GM21825 (cell line): ENCODE measurements at regions not wholly inside any gene's neighbourhood (a gene's known extent, or its start where the extent isn't known, plus 50 kb on each side); places are given as distances from the start of the nearest gene placed in this dataset.
"Not testable (repeated sequence)": the region's sequence is repeated elsewhere in the genome, so short reads cannot be mapped to it uniquely, and the experiment has no call there.

Source experiments
- ATAC-seq: cut with Tn5 transposase; IDR thresholded peaks from one replicate; pipeline ENCODE4 v1.9.1; 2021; ENCODE audit warnings: mild to moderate bottlenecking, moderate library complexity; ENCODE audit not compliant: unreplicated experiment

DNA sequence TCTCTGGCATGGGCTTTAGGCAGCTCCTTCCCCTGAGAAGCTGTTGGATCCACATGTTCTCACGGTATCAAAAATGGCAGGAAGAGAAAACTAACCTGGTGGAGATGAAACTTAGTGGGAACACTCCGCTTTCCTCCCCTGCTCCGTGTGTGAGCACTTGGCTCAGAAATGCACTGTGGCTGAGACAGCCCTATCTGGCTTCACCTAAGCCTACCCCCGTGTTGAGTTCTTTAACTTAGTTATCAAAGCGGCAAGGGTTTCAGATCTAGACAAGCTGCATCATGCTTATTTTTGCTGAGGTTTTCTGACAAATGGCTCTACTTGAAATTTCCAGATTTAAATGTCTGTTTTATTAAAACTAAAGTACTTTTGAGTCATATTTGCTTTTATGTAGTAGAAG lies 221.6 kb upstream of the PLGLB2 start:
- ATAC-seq, result not testable (repeated sequence)

GRCh38 chr2:87531968-87532715 lies 215.7 kb upstream of the PLGLB2 start:
- ATAC-seq, result not testable (repeated sequence)

DNA sequence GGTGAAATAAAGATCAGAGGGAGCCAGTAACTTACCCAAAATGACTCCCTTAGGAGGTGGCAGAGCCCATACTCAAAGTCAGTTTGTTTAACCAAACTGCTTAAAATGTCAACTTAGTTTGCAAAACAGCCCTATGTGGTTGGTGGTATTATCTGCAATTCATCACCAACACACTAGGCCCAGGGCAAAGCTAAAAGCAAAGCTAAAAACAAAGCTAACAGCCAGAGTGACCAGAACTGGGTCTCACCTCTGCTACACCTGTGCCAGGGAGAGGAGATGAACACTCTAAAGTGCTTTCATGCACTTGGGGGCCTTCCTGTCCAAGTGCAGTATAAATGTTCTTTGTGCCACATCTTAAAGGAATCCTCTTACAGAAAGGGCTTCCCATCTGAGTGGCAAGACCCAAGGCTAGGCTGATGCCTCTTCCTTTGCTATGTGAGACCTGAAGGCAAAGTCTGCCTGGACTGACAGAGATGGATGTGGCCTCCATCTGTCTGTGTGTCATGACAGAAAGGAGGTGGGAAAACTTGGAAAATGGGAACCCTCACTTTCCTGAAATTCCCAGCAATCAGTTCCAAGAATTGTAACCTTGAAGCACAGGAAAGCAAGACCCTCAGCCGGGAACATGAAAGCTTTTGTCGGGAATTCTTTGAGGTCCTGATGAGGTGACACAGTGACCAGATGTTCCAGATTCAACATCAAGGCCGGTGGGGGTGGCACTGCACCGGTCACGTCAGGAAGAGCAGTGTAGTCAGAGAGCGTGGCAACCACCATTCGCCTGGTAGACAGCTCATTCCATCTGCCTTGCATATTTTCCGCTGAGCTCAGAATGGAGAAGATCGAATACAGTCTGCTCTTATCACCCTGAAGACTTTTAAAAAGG lies 214.3 kb upstream of the PLGLB2 start:
- not testable (repeated sequence) for ATAC-seq

- not testable (repeated sequence) for ATAC-seq
Measured at GRCh38 chr2:87534273-87534889, 213.5 kb upstream of the PLGLB2 start.

- not testable (repeated sequence) for ATAC-seq
Measured at GRCh38 chr2:87536427-87536826, 211.5 kb upstream of the PLGLB2 start.

DNA sequence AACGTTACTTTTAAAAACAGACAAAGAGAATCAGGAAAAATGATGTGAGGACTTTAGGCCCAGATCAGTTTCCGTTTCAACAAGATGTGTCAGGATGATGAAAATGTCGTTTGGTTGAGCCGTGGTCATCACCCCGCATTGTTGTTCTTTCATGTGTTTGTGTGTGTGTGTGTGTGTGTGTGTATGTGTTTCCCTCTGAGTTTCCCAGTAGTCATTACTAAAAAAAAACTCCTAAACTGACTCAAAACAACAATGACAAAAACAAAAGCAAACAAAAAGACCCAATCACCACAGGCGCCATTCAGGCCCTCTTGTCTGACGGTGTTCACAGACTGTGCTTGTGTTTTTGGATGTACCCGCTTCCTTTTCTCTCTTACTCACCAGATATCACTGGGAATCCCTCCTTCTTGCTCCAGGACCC lies 210.6 kb upstream of the PLGLB2 start:
- not testable (repeated sequence) for ATAC-seq

- not testable (repeated sequence) for ATAC-seq
Measured at GRCh38 chr2:87538268-87538667, 209.6 kb upstream of the PLGLB2 start.

- ATAC-seq, result not testable (repeated sequence)
Measured at GRCh38 chr2:87539151-87539943, 208.5 kb upstream of the PLGLB2 start.

- ATAC-seq, result not testable (repeated sequence)
Measured at GRCh38 chr2:87540242-87540641, 207.6 kb upstream of the PLGLB2 start.

DNA sequence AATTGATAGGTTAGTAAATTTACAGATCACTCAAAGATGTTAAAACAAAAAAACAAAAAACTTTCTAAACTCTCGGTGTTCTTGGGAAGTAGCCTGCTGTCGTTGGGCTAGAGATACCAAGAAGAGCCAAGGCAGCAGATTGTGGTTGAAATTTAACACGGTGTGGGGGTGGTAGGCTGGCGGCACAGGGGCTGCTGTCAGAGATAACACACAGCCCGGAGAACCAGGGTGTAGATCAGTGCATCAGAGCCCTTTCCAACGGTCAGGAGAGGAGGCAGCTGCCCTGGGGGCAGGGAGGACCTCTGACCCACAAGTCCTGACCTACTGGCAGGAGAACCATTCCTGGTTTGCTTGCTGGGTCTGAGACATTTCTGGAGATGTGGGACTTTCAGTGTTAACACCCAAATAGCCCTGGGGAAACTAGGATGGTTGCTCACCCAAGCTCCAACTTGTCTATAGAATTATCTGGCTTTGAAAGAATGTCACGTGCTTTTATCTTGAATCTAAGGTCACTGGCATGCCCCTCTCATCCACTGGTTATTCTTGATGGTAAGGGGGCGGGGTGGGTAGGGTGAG lies 205.2 kb upstream of the PLGLB2 start:
- not testable (repeated sequence) for ATAC-seq

DNA sequence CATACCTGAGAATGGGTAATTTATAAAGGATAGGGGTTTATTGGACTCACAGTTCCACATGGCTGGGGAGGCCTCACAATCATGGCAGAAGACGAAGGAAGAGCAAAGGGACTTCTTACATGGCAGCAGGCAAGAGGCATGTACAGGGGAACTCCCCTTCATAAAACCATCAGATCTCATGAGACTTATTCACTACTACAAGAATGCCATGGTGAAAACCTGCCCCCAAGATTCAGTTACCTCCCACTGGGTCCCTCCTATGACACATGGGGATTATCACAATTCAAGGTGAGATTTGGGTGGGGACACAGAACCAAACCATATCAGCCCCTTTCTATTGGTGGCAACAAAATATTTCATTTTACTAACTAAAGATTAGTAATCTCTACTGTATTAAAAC lies 204.1 kb upstream of the PLGLB2 start:
- not testable (repeated sequence) for ATAC-seq

DNA sequence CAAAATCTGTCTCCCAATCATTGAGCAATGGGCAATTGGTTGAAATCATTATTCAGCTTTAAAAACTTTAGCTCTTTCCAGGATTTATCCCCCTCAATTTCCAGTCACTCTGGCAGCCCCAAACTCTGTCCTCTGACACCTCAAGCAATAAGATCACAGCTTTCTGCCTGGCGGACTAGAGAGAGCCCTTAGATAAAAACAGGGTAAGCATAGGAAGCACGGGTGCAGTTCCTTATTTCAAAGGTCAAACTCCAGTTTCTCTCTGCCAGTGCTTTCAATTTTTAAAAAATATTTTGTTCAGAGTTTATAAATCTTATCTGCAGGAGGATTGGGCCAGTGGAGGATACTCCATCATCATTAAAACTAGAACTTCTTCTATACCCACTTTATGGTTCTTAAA lies 200.8 kb upstream of the PLGLB2 start:
- not testable (repeated sequence) for ATAC-seq

GRCh38 chr2:87547966-87548365 lies 199.9 kb upstream of the PLGLB2 start:
- ATAC-seq, result not testable (repeated sequence)

GRCh38 chr2:87548681-87549536 lies 199.0 kb upstream of the PLGLB2 start:
- ATAC-seq, result not testable (repeated sequence)

GRCh38 chr2:87549561-87550202 lies 198.2 kb upstream of the PLGLB2 start:
- not testable (repeated sequence) for ATAC-seq

- not testable (repeated sequence) for ATAC-seq
Measured at GRCh38 chr2:87554678-87555077, 193.2 kb upstream of the PLGLB2 start.

DNA sequence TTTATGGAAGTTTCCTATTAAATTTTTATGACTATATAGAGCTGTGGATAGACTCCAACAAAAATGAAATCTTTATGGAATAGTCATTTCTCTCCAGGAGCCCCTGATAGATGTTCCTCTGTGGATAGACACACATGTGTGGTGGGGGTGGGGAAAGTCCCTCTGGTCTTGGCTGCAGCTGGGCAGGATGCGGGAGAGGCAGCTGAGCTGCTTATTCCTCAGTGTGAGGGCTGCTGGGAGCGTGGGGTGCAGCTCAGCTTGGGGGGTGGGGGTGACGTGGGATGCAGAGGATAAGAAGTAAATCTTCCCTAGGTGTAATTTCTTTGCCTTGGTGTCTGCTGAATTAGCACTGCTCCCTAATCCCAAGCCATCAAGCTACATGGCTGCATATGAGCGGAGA lies 192.8 kb upstream of the PLGLB2 start:
- not testable (repeated sequence) for ATAC-seq

- ATAC-seq, result not testable (repeated sequence)
Measured at GRCh38 chr2:87559001-87559400, 188.9 kb upstream of the PLGLB2 start.

DNA sequence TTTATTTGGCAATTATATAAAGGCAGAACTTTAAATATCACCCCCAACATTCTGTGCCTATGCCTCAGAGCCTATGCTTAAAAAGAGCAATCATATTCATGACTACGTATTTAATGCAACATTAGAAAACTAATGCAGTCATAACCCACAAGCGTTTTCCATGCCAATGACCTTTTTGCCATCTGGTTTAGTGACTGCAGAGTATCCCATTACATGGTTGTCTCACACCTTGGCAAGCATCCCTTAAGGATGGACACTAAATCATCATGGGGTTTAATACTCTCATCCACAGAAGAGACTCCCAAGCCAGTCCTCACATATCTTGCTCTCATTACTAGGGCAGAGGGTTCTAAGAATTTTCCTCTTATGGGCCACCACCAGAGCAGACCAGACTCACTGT lies 188.2 kb upstream of the PLGLB2 start:
- not testable (repeated sequence) for ATAC-seq
